ENCODE measurements at regions not wholly inside any gene's neighbourhood (a gene's known extent, or its start where the extent isn't known, plus 50 kb on each side); places are given as distances from the start of the nearest gene placed in this dataset.

DNA sequence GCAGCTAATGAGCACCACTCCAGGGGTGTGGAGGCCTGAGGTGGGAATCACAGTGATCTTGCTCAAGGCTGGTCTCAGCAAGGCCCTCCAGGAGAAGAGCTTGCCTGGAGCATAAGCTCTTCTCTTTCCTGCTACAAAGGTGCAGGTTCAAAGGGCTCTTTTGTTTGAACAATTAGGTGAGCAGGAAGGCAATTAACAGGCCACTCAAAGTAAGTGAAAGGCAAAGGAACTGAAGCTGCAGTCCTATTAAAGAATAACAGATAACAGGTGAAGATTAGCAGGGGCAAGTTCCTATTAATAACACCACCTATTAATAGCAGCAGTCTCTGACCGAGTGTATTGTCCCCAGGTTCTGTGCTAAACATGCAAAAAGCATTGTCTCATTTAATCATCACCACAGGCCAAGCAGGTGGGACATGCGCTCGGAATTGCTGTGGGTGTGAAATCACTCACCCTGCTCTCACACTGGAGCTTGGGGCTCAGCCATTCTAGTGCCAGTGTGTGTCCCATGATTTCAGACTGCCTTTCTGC lies 113.8 kb downstream of the RHOU start:
- H3K27ac ChIP-seq (ENCODE audit: low read depth, low read length) = no peak overlapping the region
- no peaks in the 10 kb centered on the region for H3K36me3 ChIP-seq (ENCODE audit: control insufficient read depth, insufficient read depth, low read length)
- H3K9ac ChIP-seq (ENCODE audit: low read length) = no peak overlapping the region
- no peak overlapping the region for H3K4me3 ChIP-seq (ENCODE audit: low read depth, low read length)
- H3K27me3 ChIP-seq (ENCODE audit: control insufficient read depth, insufficient read depth, low read length) = no peaks in the 10 kb centered on the region
- peaks cover 28% of the 10 kb centered on the region for H3K4me1 ChIP-seq (ENCODE audit: control insufficient read depth, insufficient read depth, low read length)
- H3K9me3 ChIP-seq (ENCODE audit: control insufficient read depth, insufficient read depth, low read depth, low read length) = peaks cover 21% of the 10 kb centered on the region

DNA sequence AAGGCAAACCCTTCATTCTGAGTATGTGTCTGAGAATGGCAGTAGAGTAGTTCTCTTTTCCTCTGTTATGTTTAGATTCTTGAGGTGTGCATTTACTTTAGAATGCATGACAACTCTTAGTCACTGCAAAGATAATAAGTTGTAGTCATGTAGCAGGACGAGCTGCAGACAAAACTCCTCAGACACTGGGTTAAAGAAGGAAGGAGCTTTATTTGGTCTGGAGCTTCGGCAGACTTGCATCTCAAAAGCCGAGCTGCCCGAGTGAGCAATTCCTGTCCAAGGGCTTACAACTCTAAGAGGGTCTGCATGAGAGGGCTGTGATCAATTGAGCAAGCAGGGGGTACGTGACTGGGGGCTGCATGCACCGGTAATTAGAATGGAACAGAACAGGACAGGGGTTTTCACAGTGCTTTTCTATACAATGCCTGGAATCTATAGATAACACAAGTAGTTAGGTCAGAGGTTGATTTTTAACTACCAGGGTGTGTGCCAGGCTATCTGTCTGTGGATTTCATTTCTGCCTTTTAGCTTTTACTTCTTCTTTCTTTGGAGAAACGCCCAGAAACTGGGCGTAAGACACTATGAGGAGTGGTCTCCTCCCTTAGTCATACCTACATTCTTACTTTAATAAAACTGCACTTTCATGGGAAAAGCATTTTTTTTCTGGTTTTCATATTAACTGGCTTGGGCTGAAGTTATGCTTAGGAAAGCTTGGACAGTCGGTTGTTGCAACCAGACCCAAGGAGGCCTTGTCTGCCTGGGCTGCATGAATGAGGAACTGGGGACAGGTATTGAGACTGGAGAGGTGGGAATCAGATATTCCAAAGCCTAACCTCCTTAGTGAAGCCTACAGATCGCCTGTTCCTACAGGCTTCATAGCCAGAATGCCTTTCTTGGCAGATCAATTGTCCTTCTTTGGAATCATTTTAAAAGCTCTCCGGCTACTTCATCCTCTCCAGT lies 115.1 kb downstream of the RHOU start:
- no peak overlapping the region for H3K27ac ChIP-seq (ENCODE audit: low read depth, low read length)
- no peak overlapping the region for H3K4me3 ChIP-seq (ENCODE audit: low read depth, low read length)
- peaks cover 21% of the 10 kb centered on the region for H3K9me3 ChIP-seq (ENCODE audit: control insufficient read depth, insufficient read depth, low read depth, low read length)
- no peaks in the 10 kb centered on the region for H3K36me3 ChIP-seq (ENCODE audit: control insufficient read depth, insufficient read depth, low read length)
- no peak overlapping the region for H3K9ac ChIP-seq (ENCODE audit: low read length)
- peaks cover 30% of the 10 kb centered on the region for H3K4me1 ChIP-seq (ENCODE audit: control insufficient read depth, insufficient read depth, low read length)
- H3K27me3 ChIP-seq (ENCODE audit: control insufficient read depth, insufficient read depth, low read length) = no peaks in the 10 kb centered on the region

DNA sequence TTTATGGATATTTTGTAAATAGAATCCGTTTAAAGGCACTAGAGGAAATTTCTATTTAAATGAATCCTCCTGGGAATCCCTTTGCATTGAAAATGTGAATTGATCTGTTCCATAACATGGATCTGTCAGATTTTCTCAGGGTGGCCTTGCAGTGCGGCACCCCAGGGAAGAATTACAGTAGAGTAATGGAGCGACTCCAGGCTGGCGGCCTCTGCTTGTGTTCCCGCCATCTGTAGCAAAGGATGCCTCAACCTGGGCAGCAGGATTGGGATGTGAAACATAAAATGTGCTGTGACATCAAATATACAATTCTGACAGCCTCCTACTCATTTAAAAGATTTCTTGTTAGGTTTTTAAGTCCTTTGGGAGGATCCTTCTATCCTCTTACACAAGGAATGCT lies 115.9 kb downstream of the RHOU start:
- no peak overlapping the region for H3K27ac ChIP-seq (ENCODE audit: low read depth, low read length)
- H3K9ac ChIP-seq (ENCODE audit: low read length) = no peak overlapping the region
- H3K4me1 ChIP-seq (ENCODE audit: control insufficient read depth, insufficient read depth, low read length) = peaks cover 30% of the 10 kb centered on the region

DNA sequence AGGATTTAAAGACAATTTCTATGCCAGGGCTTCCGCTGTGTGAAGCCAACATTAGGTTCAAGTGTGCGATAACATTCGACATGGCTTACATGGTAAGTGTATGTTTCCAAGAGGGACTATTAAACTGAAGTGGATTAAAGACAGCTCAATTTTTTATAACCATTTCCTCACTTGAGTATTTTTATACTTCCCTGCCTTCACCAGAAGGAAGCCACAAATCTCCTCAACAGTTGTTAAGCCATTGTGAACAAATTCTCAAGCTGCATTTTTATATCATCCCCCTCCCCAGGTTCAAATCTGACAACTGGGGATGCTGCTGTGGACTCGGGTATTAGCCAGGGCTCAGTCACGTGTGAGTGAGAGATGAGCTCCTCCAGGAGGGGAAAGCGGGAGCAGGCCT lies 116.3 kb downstream of the RHOU start:
- Histone ChIP-seq H3K27ac (ENCODE audit: low read depth, low read length) (no peak overlapping the region), H3K9me3 (ENCODE audit: control insufficient read depth, insufficient read depth, low read depth, low read length) (peaks cover 21% of the 10 kb centered on the region), H3K4me1 (ENCODE audit: control insufficient read depth, insufficient read depth, low read length) (peaks cover 30% of the 10 kb centered on the region), H3K9ac (ENCODE audit: low read length) (no peak overlapping the region), H3K36me3 (ENCODE audit: control insufficient read depth, insufficient read depth, low read length) (no peaks in the 10 kb centered on the region), H3K27me3 (ENCODE audit: control insufficient read depth, insufficient read depth, low read length) (no peaks in the 10 kb centered on the region), H3K4me3 (ENCODE audit: low read depth, low read length) (no peak overlapping the region)

More for the DNA sequence above, 115.9 kb downstream of the RHOU start:
- Histone ChIP-seq H3K9me3 (ENCODE audit: control insufficient read depth, insufficient read depth, low read depth, low read length) (peaks cover 21% of the 10 kb centered on the region), H3K4me3 (ENCODE audit: low read depth, low read length) (no peak overlapping the region), H3K27me3 (ENCODE audit: control insufficient read depth, insufficient read depth, low read length) (no peaks in the 10 kb centered on the region), H3K36me3 (ENCODE audit: control insufficient read depth, insufficient read depth, low read length) (no peaks in the 10 kb centered on the region)

DNA sequence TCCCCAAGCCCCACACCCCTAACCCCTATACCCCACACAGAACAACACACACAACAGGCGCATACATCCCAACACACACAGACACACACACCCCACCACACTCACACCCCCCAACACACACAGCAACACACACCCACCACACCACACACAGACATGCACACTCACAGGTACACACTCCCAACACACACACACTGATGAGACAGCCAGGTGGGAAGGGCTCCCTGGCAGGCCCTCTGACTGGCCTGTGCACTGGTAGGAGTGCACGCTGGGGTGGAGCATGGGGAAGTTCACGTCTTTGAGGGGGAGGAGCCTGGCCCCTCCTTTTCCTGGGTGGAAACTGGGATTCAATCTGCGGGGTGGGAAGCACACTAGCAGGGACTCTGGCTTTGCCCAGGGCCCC lies 116.7 kb downstream of the RHOU start:
- Histone ChIP-seq H3K9me3 (ENCODE audit: control insufficient read depth, insufficient read depth, low read depth, low read length) (peaks cover 21% of the 10 kb centered on the region), H3K4me1 (ENCODE audit: control insufficient read depth, insufficient read depth, low read length) (peaks cover 30% of the 10 kb centered on the region), H3K4me3 (ENCODE audit: low read depth, low read length) (no peak overlapping the region), H3K27me3 (ENCODE audit: control insufficient read depth, insufficient read depth, low read length) (no peaks in the 10 kb centered on the region), H3K36me3 (ENCODE audit: control insufficient read depth, insufficient read depth, low read length) (no peaks in the 10 kb centered on the region), H3K27ac (ENCODE audit: low read depth, low read length) (no peak overlapping the region), H3K9ac (ENCODE audit: low read length) (no peak overlapping the region)

DNA sequence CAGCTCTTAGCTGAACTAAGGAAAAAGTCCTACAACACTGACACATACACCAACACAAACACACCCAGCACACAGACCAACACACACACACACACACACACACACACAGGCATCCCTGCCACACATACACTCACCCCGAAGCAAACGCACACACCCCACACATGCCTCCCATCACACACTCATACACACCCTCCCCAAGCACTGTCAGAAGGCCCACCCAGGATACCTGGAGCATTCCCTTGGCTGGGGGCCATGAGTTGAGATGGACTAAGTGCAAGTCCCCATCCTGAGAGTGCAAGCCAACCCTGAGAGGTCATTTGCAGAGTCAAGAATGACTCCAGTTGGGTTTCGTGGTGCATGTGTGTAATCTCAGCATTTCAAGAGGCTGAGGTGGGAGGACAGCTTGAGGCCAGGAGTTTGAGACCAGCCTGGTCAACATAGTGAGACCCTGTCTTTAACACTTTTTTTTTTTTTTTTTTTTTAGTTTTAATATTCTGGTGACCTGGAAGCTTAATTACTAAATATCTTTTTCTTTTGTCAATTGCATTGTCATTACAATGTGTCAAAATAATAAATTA lies 117.3 kb downstream of the RHOU start:
- Histone ChIP-seq H3K9ac (ENCODE audit: low read length) (no peak overlapping the region), H3K4me1 (ENCODE audit: control insufficient read depth, insufficient read depth, low read length) (peaks cover 30% of the 10 kb centered on the region), H3K4me3 (ENCODE audit: low read depth, low read length) (no peak overlapping the region), H3K27me3 (ENCODE audit: control insufficient read depth, insufficient read depth, low read length) (no peaks in the 10 kb centered on the region), H3K27ac (ENCODE audit: low read depth, low read length) (no peak overlapping the region), H3K9me3 (ENCODE audit: control insufficient read depth, insufficient read depth, low read depth, low read length) (peaks cover 21% of the 10 kb centered on the region), H3K36me3 (ENCODE audit: control insufficient read depth, insufficient read depth, low read length) (no peaks in the 10 kb centered on the region)

DNA sequence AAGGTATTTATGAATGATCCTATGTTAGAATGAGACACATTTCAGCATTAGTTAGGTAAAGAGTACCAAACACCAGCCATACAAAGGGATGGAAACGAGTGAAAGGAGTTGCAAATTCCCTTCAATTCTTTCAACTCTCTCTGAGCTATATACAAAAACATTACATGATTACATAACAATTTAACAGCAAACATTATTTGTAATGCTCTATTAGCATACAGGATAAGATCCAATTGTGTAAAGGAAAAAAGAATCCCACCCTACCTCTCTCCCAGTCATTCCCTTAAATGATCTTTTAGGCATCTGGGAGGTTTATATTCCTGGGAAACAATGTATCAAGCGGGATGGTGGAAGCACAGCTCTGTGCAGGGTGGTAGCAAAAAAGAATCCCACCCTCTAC lies 117.9 kb downstream of the RHOU start:
- Histone ChIP-seq H3K27ac (ENCODE audit: low read depth, low read length) (no peak overlapping the region), H3K36me3 (ENCODE audit: control insufficient read depth, insufficient read depth, low read length) (no peaks in the 10 kb centered on the region), H3K9me3 (ENCODE audit: control insufficient read depth, insufficient read depth, low read depth, low read length) (peaks cover 21% of the 10 kb centered on the region)

DNA sequence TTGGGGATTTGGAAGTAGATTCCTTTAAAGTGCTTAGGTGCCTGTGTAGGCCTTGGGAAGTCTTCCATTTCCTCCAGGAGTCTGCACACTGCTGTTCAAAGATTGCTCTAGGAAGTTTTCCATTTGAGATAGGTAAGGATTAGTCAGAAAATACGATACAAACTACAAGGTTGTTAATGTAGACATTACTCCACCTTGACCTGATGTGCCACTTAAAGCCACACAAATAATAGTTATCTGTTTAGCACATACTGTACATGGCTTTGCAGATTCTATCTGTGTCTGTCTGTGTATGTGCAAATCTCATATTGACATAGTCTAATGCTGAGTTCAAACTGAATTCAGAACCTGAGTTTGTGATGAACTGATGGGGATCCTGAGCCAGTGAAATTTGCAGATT lies 118.4 kb downstream of the RHOU start:
- Histone ChIP-seq H3K27me3 (ENCODE audit: control insufficient read depth, insufficient read depth, low read length) (no peaks in the 10 kb centered on the region), H3K4me1 (ENCODE audit: control insufficient read depth, insufficient read depth, low read length) (peaks cover 25% of the 10 kb centered on the region), H3K36me3 (ENCODE audit: control insufficient read depth, insufficient read depth, low read length) (no peaks in the 10 kb centered on the region), H3K27ac (ENCODE audit: low read depth, low read length) (no peak overlapping the region), H3K4me3 (ENCODE audit: low read depth, low read length) (no peak overlapping the region), H3K9ac (ENCODE audit: low read length) (no peak overlapping the region), H3K9me3 (ENCODE audit: control insufficient read depth, insufficient read depth, low read depth, low read length) (peaks cover 21% of the 10 kb centered on the region)

More for the DNA sequence above, 117.9 kb downstream of the RHOU start:
- Histone ChIP-seq H3K4me3 (ENCODE audit: low read depth, low read length) (no peak overlapping the region), H3K4me1 (ENCODE audit: control insufficient read depth, insufficient read depth, low read length) (peaks cover 30% of the 10 kb centered on the region), H3K9ac (ENCODE audit: low read length) (no peak overlapping the region), H3K27me3 (ENCODE audit: control insufficient read depth, insufficient read depth, low read length) (no peaks in the 10 kb centered on the region)

DNA sequence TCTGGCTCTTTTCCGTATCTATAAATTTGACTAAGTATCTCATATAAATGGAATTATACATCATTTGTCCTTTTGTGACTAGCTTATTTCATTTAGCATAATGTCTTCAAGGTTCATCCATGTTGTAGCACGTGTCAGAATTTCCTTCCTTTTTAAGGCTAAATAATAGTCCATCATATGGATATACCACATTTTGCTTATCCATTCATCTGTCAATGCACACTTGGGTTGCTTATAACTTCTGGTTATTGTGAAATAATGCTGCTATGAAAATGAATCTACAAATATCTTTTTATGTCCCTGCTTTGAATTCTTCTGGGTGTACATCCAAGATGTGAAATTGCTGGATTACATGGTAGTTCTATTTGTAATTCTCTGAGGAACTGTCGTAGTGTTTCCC lies 119.6 kb downstream of the RHOU start:
- no peaks in the 10 kb centered on the region for H3K27me3 ChIP-seq (ENCODE audit: control insufficient read depth, insufficient read depth, low read length)
- no peak overlapping the region for H3K4me3 ChIP-seq (ENCODE audit: low read depth, low read length)
- no peaks in the 10 kb centered on the region for H3K36me3 ChIP-seq (ENCODE audit: control insufficient read depth, insufficient read depth, low read length)
- H3K9me3 ChIP-seq (ENCODE audit: control insufficient read depth, insufficient read depth, low read depth, low read length) = peaks cover 19% of the 10 kb centered on the region
- peaks cover 16% of the 10 kb centered on the region for H3K4me1 ChIP-seq (ENCODE audit: control insufficient read depth, insufficient read depth, low read length)
- no peak overlapping the region for H3K27ac ChIP-seq (ENCODE audit: low read depth, low read length)
- no peak overlapping the region for H3K9ac ChIP-seq (ENCODE audit: low read length)

DNA sequence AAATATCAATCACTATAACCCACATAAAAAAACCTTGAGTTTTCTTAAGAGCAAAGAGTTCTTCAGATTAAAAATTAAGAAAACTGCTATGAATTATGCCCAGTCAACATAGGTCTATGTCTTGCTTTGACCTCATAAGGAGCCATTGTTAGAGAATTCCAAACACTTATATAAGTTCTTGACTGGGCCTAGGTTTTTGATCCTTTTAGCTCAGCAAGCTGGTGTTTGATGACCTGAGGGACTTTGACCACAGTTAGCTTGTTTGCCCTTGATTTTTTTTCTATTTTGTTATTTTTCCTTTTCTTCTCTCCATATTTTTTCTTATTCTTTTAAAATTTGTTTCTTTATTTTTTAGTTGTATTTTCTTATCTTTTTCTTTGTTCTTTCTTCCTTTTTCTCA lies 122.3 kb downstream of the RHOU start:
- Histone ChIP-seq H3K36me3 (ENCODE audit: control insufficient read depth, insufficient read depth, low read length) (no peaks in the 10 kb centered on the region), H3K27ac (ENCODE audit: low read depth, low read length) (no peak overlapping the region), H3K4me3 (ENCODE audit: low read depth, low read length) (no peak overlapping the region), H3K27me3 (ENCODE audit: control insufficient read depth, insufficient read depth, low read length) (no peaks in the 10 kb centered on the region), H3K9ac (ENCODE audit: low read length) (no peak overlapping the region), H3K4me1 (ENCODE audit: control insufficient read depth, insufficient read depth, low read length) (peaks cover 14% of the 10 kb centered on the region), H3K9me3 (ENCODE audit: control insufficient read depth, insufficient read depth, low read depth, low read length) (peaks cover 4% of the 10 kb centered on the region; the same call in 1 of the 2 replicates)

Data from HUES6 (cell line).